ENCODE measurements at regions not wholly inside any gene's neighbourhood (a gene's known extent, or its start where the extent isn't known, plus 50 kb on each side); places are given as distances from the start of the nearest gene placed in this dataset.

DNA sequence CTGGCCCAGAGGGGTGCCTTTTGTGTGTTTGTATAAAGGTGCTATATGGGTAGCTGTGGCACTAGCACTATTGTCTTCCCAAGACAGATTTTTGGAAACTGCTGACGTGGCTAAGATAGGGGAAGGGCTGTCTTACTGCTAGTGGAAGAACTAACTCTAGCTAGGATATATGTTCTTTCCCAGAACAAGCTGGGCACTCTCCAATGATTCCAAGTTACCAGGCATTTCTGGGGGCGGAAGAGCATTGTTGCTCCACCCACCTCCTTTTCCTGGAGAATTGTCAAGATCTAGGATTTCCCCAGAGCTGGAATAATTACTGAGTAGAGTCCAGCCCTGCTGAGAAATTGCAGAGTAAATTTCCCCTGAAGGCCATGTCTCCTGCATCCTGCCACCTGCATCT is 408.3 kb downstream of the KLF5 start:
- H3K27me3 ChIP-seq = no peaks in the 10 kb centered on the region
- H3K36me3 ChIP-seq = no peaks in the 10 kb centered on the region
- intact Hi-C loops (cut with DNase I) = no loop called here
- DNase-seq (ENCODE audit: low spot score in 2 of 2) = no peak
- no peaks in the 10 kb centered on the region for H3K9me3 ChIP-seq
- H3K4me3 ChIP-seq = no peak overlapping the region
- no peaks in the 10 kb centered on the region for H3K4me1 ChIP-seq
- H3K27ac ChIP-seq = no peak overlapping the region
- TF ChIP-seq, protein P1, sequence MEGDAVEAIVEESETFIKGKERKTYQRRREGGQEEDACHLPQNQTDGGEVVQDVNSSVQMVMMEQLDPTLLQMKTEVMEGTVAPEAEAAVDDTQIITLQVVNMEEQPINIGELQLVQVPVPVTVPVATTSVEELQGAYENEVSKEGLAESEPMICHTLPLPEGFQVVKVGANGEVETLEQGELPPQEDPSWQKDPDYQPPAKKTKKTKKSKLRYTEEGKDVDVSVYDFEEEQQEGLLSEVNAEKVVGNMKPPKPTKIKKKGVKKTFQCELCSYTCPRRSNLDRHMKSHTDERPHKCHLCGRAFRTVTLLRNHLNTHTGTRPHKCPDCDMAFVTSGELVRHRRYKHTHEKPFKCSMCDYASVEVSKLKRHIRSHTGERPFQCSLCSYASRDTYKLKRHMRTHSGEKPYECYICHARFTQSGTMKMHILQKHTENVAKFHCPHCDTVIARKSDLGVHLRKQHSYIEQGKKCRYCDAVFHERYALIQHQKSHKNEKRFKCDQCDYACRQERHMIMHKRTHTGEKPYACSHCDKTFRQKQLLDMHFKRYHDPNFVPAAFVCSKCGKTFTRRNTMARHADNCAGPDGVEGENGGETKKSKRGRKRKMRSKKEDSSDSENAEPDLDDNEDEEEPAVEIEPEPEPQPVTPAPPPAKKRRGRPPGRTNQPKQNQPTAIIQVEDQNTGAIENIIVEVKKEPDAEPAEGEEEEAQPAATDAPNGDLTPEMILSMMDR (IDR thresholded peaks at IDR 0.05) = no peak

DNA sequence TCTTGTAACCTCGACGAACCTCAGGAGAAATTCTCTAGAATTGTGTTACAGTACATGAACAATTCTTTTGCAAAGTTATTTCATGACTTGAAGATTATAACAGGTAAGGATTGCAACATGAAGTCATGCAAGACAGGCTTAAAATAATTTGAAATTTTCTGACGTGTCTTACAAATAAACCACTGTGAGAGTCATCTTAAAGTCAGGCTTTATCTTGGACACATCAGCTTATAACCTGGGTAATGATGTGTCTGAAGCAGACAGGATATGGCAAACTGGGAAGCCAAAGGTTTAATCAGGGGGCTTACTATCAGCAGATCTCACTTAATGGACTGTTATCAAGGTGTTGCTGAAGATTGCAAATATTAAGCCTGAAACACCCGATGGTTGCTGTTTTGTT is 407.8 kb downstream of the KLF5 start:
- TF ChIP-seq, protein P1 (IDR thresholded peaks at IDR 0.05) = no peak
- H3K4me1 ChIP-seq = no peaks in the 10 kb centered on the region
- H3K9me3 ChIP-seq = no peaks in the 10 kb centered on the region
- no peak overlapping the region for H3K4me3 ChIP-seq
- intact Hi-C loops (cut with DNase I) = no loop called here
- DNase-seq (ENCODE audit: low spot score in 2 of 2) = no peak
- no peak overlapping the region for H3K27ac ChIP-seq
- no peaks in the 10 kb centered on the region for H3K27me3 ChIP-seq
- no peaks in the 10 kb centered on the region for H3K36me3 ChIP-seq

DNA sequence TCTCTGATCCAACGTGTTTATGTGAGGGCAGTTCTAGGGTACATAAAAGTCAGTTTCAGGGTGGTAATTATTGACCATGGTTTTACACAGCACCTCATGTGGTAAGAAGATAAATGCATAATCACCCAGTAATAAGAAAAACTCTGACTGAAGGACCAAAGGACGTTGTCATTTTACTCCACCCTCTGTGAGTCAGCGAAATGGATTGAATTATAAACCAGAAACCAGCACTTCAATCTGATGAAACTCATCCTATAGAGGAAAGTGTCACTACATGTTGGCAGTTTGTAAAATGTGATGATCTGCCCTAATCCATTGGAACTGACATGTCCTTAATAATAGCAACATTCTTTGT is 406.8 kb downstream of the KLF5 start:
- H3K4me1 ChIP-seq = no peaks in the 10 kb centered on the region
- no peak overlapping the region for H3K4me3 ChIP-seq
- no peaks in the 10 kb centered on the region for H3K9me3 ChIP-seq
- TF ChIP-seq, protein P1 (IDR thresholded peaks at IDR 0.05) = no peak
- no peak overlapping the region for H3K27ac ChIP-seq
- H3K27me3 ChIP-seq = no peaks in the 10 kb centered on the region
- DNase-seq (ENCODE audit: low spot score in 2 of 2) = no peak
- H3K36me3 ChIP-seq = no peaks in the 10 kb centered on the region
- intact Hi-C loops (cut with DNase I) = no loop called here

- intact Hi-C loops (cut with DNase I) = no loop called here
- Histone ChIP-seq H3K36me3 (no peaks in the 10 kb centered on the region), H3K27me3 (no peaks in the 10 kb centered on the region), H3K27ac (no peak overlapping the region), H3K4me3 (no peak overlapping the region), H3K4me1 (no peaks in the 10 kb centered on the region), H3K9me3 (no peaks in the 10 kb centered on the region)
- TF ChIP-seq, protein P1 (IDR thresholded peaks at IDR 0.05) = no peak
- DNase-seq (ENCODE audit: low spot score in 2 of 2) = no peak
Measured at GRCh38 chr13:73464758-73465616, 406.2 kb downstream of the KLF5 start.

DNA sequence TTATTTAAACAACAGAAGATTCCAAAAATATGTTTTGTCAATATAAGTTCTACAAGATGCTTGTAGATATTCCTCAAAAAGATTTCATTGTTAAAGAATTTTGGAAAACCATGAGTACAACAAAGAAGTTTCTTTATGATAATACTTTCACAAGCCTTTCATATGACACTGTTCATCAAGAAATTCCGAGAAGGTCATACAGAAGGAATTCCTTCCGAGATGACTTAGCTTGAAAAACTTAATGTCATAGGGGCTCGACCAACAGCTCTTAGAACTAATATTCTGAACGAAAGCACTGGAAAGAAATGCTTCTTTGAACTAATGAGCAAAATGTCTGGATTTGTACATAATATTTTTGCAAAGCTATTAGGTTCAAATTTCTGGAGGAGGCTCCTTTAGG is 403.4 kb downstream of the KLF5 start:
- no peaks in the 10 kb centered on the region for H3K4me1 ChIP-seq
- no peaks in the 10 kb centered on the region for H3K27me3 ChIP-seq
- no peaks in the 10 kb centered on the region for H3K36me3 ChIP-seq
- TF ChIP-seq, protein P1 (IDR thresholded peaks at IDR 0.05) = no peak
- DNase-seq (ENCODE audit: low spot score in 2 of 2) = no peak
- no peaks in the 10 kb centered on the region for H3K9me3 ChIP-seq
- H3K27ac ChIP-seq = no peak overlapping the region
- H3K4me3 ChIP-seq = no peak overlapping the region
- intact Hi-C loops (cut with DNase I) = no loop called here
